Tibial nerve (tissue), 4 donors: ENCODE measurements at regions not wholly inside any gene's neighbourhood (a gene's known extent, or its start where the extent isn't known, plus 50 kb on each side); places are given as distances from the start of the nearest gene placed in this dataset.

Experiments
- DNase-seq, 2 donors: peaks; one replicate each; pipeline ENCODE4 v3.0.0-alpha.2; 2019; ENCODE audit warnings: low spot score in 2 of 2
- H3K27ac ChIP-seq, 4 donors: fragments of 200-600 bp; sonication (generic) in 3 of 4; one replicate each; pipeline ENCODE4 v1.5.1; 2017 to 2019; ENCODE audit warnings: mild to moderate bottlenecking in 1 of 4
- H3K27me3 ChIP-seq, 2 donors: fragments of 200-600 bp; sonication (generic) in 1 of 2; one replicate each; pipeline versions ENCODE4 v1.5.1 to v1.6.0; 2017 to 2019
- H3K36me3 ChIP-seq, 3 donors: fragments of 200-600 bp; sonication (generic); one replicate each; pipeline ENCODE4 v1.5.1; 2018 to 2019
- H3K4me1 ChIP-seq, 4 donors: fragments of 200-600 bp; sonication (generic) in 3 of 4; one replicate each; pipeline ENCODE4 v1.5.1; 2017 to 2019
- H3K4me3 ChIP-seq, 4 donors: fragments of 200-600 bp; sonication (generic) in 3 of 4; one replicate each; pipeline ENCODE4 v1.5.1; 2017 to 2019; ENCODE audit warnings: mild to moderate bottlenecking in 1 of 4, moderate library complexity in 1 of 4
- H3K9me3 ChIP-seq, 4 donors: fragments of 200-600 bp; sonication (generic) in 3 of 4; one replicate each; pipeline ENCODE4 v1.5.1; 2017 to 2019
- CTCF ChIP-seq, 5 experiments: fragments of 200-600 bp in 3 of 5; fragments of 450-650 bp in 2 of 5; sonication (generic) in 3 of 5; IDR thresholded peaks; one replicate each; pipeline ENCODE4 v1.5.1; 2016 to 2019; ENCODE audit warnings: antibody characterized with exemption in 5 of 5, mild to moderate bottlenecking in 3 of 5, moderate library complexity in 2 of 5
- EP300 ChIP-seq, 2 donors: sonication (generic); formaldehyde crosslinking; IDR thresholded peaks; one replicate each; pipeline ENCODE4 v1.6.1; 2017; ENCODE audit warnings: antibody characterized with exemption in 2 of 2, mild to moderate bottlenecking in 1 of 2
- POLR2A ChIP-seq, 2 donors: fragments of 450-650 bp; IDR thresholded peaks; one replicate each; pipeline ENCODE4 v1.6.1; 2017; ENCODE audit warnings: antibody characterized with exemption in 2 of 2, mild to moderate bottlenecking in 2 of 2, moderate library complexity in 2 of 2
- WGBS, 2 donors: methylation state at CpG; one replicate each; pipeline ENCODE4 v1.1.5; 2018; 5-methylcytosine and 5-hydroxymethylcytosine counted together

GRCh38 chr2:194105358-194105757, 1551.7 kb upstream of the SLC39A10 start:
- Histone ChIP-seq H3K36me3 (no peaks in the 10 kb centered on the region), H3K27ac (no peak overlapping the region), H3K9me3 (no peaks in the 10 kb centered on the region), H3K4me1 (peaks cover 0 to 4% (median 0%) of the 10 kb centered on the region in 4 donors), H3K27me3 (no peaks in the 10 kb centered on the region), H3K4me3 (no peak overlapping the region)
- no peak for DNase-seq
- 96 to 100% methylated on average over 1 of the region's 1 CpG for whole genome bisulfite sequencing, 2 donors
- TF ChIP-seq POLR2A (IDR thresholded peaks at IDR 0.05), result no peak
- no peak for TF ChIP-seq CTCF (IDR thresholded peaks at IDR 0.05)
- no peak for TF ChIP-seq EP300 (IDR thresholded peaks at IDR 0.05)

GRCh38 chr2:194104687-194105086, 1552.3 kb upstream of the SLC39A10 start:
- H3K4me3 ChIP-seq, result no peak overlapping the region
- H3K9me3 ChIP-seq, result no peaks in the 10 kb centered on the region
- H3K27me3 ChIP-seq, result no peaks in the 10 kb centered on the region
- TF ChIP-seq EP300 (IDR thresholded peaks at IDR 0.05) (peak in 1 of 2 donors; percentile 10), CTCF (IDR thresholded peaks at IDR 0.05) (no peak)
- H3K4me1 ChIP-seq, result peaks cover 0 to 4% (median 0%) of the 10 kb centered on the region in 4 donors
- H3K27ac ChIP-seq, result no peak overlapping the region
- no peak for DNase-seq
- no peaks in the 10 kb centered on the region for H3K36me3 ChIP-seq

DNA sequence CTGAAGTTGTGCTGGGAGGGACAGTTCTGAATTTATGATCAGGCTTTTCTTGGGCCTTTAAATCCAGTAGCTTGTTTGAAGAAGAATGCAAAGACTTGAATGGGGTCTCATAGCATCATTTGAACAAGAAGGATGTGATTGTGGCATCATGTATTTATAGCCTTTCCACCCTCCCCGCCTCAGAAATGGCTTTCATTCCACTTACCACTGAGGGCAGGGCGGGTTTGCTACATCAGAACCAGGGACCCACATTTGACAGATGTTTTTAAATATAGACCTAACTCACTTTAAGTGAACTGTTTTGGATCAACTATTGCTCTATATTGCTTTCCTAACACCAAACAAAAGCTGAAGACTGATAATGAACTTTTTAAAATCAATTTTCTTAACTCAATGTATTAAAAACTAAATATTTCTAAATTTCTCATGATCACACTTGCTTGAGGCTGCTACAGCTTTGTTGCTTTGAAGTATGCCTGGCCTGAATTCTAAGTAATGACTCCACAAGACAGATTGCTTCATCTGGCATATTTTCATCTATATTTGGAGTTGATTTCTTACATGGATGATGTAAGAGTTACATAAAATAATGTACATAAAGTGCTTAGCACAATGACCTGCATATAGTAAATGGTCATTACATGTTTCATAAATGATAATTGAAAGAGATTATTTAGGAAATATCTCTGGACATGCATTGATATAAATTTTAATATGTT, 1552.9 kb upstream of the SLC39A10 start:
- Histone ChIP-seq H3K9me3 (no peaks in the 10 kb centered on the region), H3K27ac (no peak overlapping the region), H3K27me3 (no peaks in the 10 kb centered on the region), H3K36me3 (no peaks in the 10 kb centered on the region), H3K4me1 (peaks cover 0 to 4% (median 0%) of the 10 kb centered on the region in 4 donors), H3K4me3 (no peak overlapping the region)
- TF ChIP-seq EP300 (IDR thresholded peaks at IDR 0.05) (no peak), POLR2A (IDR thresholded peaks at IDR 0.05) (no peak), CTCF (IDR thresholded peaks at IDR 0.05) (no peak)
- no peak for DNase-seq
- 60 to 73% methylated on average over 2 of the region's 2 CpGs for WGBS, 2 donors

- no peaks in the 10 kb centered on the region for H3K9me3 ChIP-seq
- TF ChIP-seq CTCF (IDR thresholded peaks at IDR 0.05) (no peak), POLR2A (IDR thresholded peaks at IDR 0.05) (no peak), EP300 (IDR thresholded peaks at IDR 0.05) (no peak)
Observed at GRCh38 chr2:194102546-194102945, 1554.5 kb upstream of the SLC39A10 start.

DNA sequence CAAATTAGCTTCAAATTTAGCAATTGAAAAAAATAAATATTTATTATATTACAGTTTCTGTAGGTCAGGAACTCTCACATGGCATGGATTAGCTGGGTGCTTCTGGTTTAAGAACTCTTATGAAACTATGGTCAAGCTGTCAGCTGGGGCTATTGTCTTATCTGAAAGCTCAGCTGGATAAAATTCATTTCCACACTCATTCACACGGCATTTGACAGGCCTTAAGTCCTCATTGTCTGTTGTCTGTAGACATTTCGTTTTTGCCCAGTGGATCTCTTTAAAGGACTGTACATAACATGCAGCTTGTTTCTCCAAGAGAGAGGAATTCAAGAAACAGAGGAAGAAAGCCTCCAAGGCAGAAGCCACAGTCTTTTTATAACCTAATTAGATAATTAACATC, 1556.8 kb upstream of the SLC39A10 start:
- no peak for DNase-seq
- no peaks in the 10 kb centered on the region for H3K9me3 ChIP-seq
- no peaks in the 10 kb centered on the region for H3K36me3 ChIP-seq
- peaks cover 0 to 4% (median 0%) of the 10 kb centered on the region in 4 donors for H3K4me1 ChIP-seq
- 29 to 43% methylated on average over 2 of the region's 2 CpGs for WGBS, 2 donors
- H3K27ac ChIP-seq, result no peak overlapping the region
- H3K4me3 ChIP-seq, result no peak overlapping the region
- TF ChIP-seq EP300 (IDR thresholded peaks at IDR 0.05), result no peak
- no peaks in the 10 kb centered on the region for H3K27me3 ChIP-seq

More at GRCh38 chr2:194102546-194102945, 1554.5 kb upstream of the SLC39A10 start:
- H3K4me3 ChIP-seq, result no peak overlapping the region
- H3K4me1 ChIP-seq, result peaks cover 0 to 4% (median 0%) of the 10 kb centered on the region in 4 donors
- WGBS, 2 donors, result 91 to 95% methylated on average over 2 of the region's 2 CpGs
- no peaks in the 10 kb centered on the region for H3K36me3 ChIP-seq
- no peak for DNase-seq
- no peak overlapping the region for H3K27ac ChIP-seq
- H3K27me3 ChIP-seq, result no peaks in the 10 kb centered on the region
